ENCODE measurements at regions not wholly inside any gene's neighbourhood (a gene's known extent, or its start where the extent isn't known, plus 50 kb on each side); places are given as distances from the start of the nearest gene placed in this dataset.

DNA sequence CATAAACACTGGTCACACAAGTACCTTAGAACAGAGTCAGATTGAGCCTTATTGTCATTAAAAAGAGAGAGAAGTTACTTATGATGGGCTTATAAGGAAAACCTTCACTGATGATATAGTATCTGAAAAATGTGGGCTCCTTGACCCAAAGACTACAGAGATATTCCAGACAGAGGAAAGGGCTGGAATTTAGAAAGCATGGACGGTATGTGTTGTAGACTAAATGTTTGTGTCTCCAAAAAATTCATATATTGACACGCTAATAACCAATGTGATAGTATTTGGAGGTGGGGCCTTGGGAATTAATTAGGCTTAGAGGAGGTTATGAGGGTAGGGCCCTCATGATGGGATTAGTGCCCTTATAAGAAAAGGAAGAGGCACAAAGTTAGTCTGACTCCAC, 61.0 kb upstream of the DAZL start:
- H3K36me3 ChIP-seq = no peaks in the 10 kb centered on the region
- no peak overlapping the region for H3K4me3 ChIP-seq
- peaks cover 2% of the 10 kb centered on the region for H3K27me3 ChIP-seq
- DNase-seq = no peak
- no peak overlapping the region for H3K27ac ChIP-seq
- 81 to 95% methylated on average over 2 of the region's 2 CpGs for WGBS, 2 donors (ENCODE audit: low coverage in 1 of 2)
- no peaks in the 10 kb centered on the region for H3K9me3 ChIP-seq
- in situ Hi-C loops (cut with MboI; ENCODE audit: low pct_ligation_motif_present in 1 of 4, low pct_unique_long_range_greater_than_20kb in 1 of 4, low sequenced_read_pairs in 3 of 4) = no loop called here
- H3K4me1 ChIP-seq = peaks cover 0 to 6% (median 3%) of the 10 kb centered on the region in 4 donors
- intact Hi-C loops (cut with DNase I; ENCODE audit: low total_unique reads) = no loop called here
- TF ChIP-seq CTCF (IDR thresholded peaks at IDR 0.05) (no peak), POLR2AphosphoS5 (IDR thresholded peaks at IDR 0.05) (no peak), POLR2A (IDR thresholded peaks at IDR 0.05) (no peak), EP300 (IDR thresholded peaks at IDR 0.05; ENCODE audit: low read depth) (no peak)

GRCh38 chr3:16667633-16668032, 62.4 kb upstream of the DAZL start:
- Histone ChIP-seq H3K4me3 (no peak overlapping the region), H3K27ac (no peak overlapping the region), H3K36me3 (no peaks in the 10 kb centered on the region), H3K4me1 (peaks cover 0 to 6% (median 3%) of the 10 kb centered on the region in 4 donors), H3K9me3 (no peaks in the 10 kb centered on the region), H3K27me3 (peaks cover 2% of the 10 kb centered on the region)
- DNase-seq = no peak
- in situ Hi-C loops (cut with MboI; ENCODE audit: low pct_ligation_motif_present in 1 of 4, low pct_unique_long_range_greater_than_20kb in 1 of 4, low sequenced_read_pairs in 3 of 4) = no loop called here
- TF ChIP-seq POLR2AphosphoS5 (IDR thresholded peaks at IDR 0.05) = no peak
- TF ChIP-seq POLR2A (IDR thresholded peaks at IDR 0.05) = no peak
- no peak for TF ChIP-seq EP300 (IDR thresholded peaks at IDR 0.05; ENCODE audit: low read depth)
- no peak for TF ChIP-seq CTCF (IDR thresholded peaks at IDR 0.05)
- WGBS, 2 donors (ENCODE audit: low coverage in 1 of 2) = 71% methylated on average over 4 of the region's 4 CpGs; no CpG with 5 or more reads in 1 of the 2 donors
- intact Hi-C loops (cut with DNase I; ENCODE audit: low total_unique reads) = no loop called here

- no peak for DNase-seq
- no peak for TF ChIP-seq POLR2AphosphoS5 (IDR thresholded peaks at IDR 0.05)
- no peak for TF ChIP-seq POLR2A (IDR thresholded peaks at IDR 0.05)
- no peak for TF ChIP-seq EP300 (IDR thresholded peaks at IDR 0.05; ENCODE audit: low read depth)
- TF ChIP-seq CTCF (IDR thresholded peaks at IDR 0.05) = no peak
- WGBS, 2 donors (ENCODE audit: low coverage in 1 of 2) = 73 to 77% methylated on average over 5 of the region's 5 CpGs
- H3K36me3 ChIP-seq = no peaks in the 10 kb centered on the region
- intact Hi-C loops (cut with DNase I; ENCODE audit: low total_unique reads) (no loop called here), in situ Hi-C loops (cut with MboI; ENCODE audit: low pct_ligation_motif_present in 1 of 4, low pct_unique_long_range_greater_than_20kb in 1 of 4, low sequenced_read_pairs in 3 of 4) (no loop called here)
- peaks cover 0 to 6% (median 3%) of the 10 kb centered on the region in 4 donors for H3K4me1 ChIP-seq
- peaks cover 2% of the 10 kb centered on the region for H3K27me3 ChIP-seq
- H3K27ac ChIP-seq = no peak overlapping the region
- H3K9me3 ChIP-seq = no peaks in the 10 kb centered on the region
- H3K4me3 ChIP-seq = no peak overlapping the region
Measured at GRCh38 chr3:16668776-16669545, 63.7 kb upstream of the DAZL start.

DNA sequence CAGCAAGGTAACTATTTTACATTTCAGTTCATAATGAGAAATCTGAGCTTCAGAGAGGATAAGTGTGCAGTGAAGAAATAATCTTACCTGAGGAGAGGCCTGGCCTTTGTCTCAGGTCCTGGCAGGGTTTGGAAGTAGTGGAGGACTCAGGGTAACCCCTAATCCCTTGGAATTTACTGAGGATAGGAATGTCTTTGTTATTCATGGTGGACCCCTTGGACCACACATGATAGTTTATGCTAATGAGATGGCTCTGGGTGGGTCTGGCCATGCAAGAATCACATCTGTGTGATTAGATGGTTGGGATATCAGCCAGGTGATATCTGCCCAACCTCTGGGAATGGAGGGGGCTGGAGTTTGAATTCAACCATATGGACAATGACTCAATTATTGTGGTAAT, 65.0 kb upstream of the DAZL start:
- Histone ChIP-seq H3K4me1 (no peaks in the 10 kb centered on the region), H3K27ac (no peak overlapping the region), H3K27me3 (peaks cover 2% of the 10 kb centered on the region), H3K36me3 (no peaks in the 10 kb centered on the region), H3K9me3 (no peaks in the 10 kb centered on the region), H3K4me3 (no peak overlapping the region)
- in situ Hi-C loops (cut with MboI; ENCODE audit: low pct_ligation_motif_present in 1 of 4, low pct_unique_long_range_greater_than_20kb in 1 of 4, low sequenced_read_pairs in 3 of 4) (no loop called here), intact Hi-C loops (cut with DNase I; ENCODE audit: low total_unique reads) (no loop called here)
- TF ChIP-seq POLR2AphosphoS5 (IDR thresholded peaks at IDR 0.05) = no peak
- TF ChIP-seq CTCF (IDR thresholded peaks at IDR 0.05) = no peak
- no peak for TF ChIP-seq EP300 (IDR thresholded peaks at IDR 0.05; ENCODE audit: low read depth)
- no peak for TF ChIP-seq POLR2A (IDR thresholded peaks at IDR 0.05)
- DNase-seq = no peak

All from transverse colon (tissue), 4 donors.